GM12878 (cell line): ENCODE measurements at regions not wholly inside any gene's neighbourhood (a gene's known extent, or its start where the extent isn't known, plus 50 kb on each side); places are given as distances from the start of the nearest gene placed in this dataset.

Experiments
- BHLHE40 ChIP-seq, 2 experiments: fragments of 450-650 bp in 1 of 2; IDR thresholded peaks; 2 replicates each; pipeline ENCODE4 v1.6.1; 2011 to 2017; ENCODE audit warnings: low read depth in 2 of 2, borderline replicate concordance in 1 of 2, improper control_type of control experiment in 1 of 2, low read length in 1 of 2, mild to moderate bottlenecking in 1 of 2
- ETV6 ChIP-seq, 2 experiments: fragments of 450-650 bp in 1 of 2; IDR thresholded peaks in 1 of 2; conservative IDR thresholded peaks in 1 of 2; 2 replicates each; pipeline ENCODE4 v1.6.1; 2014; ENCODE audit warnings: antibody characterized with exemption in 1 of 2, borderline replicate concordance in 1 of 2, low read depth in 1 of 2, mild to moderate bottlenecking in 1 of 2, moderate library complexity in 1 of 2
- JUND ChIP-seq: IDR thresholded peaks from 2 replicates; pipeline ENCODE4 v1.6.1; 2012; ENCODE audit warnings: low read depth, mild to moderate bottlenecking, low read length, improper control_type of control experiment, moderate library complexity
- POLR2A ChIP-seq: IDR thresholded peaks from 2 replicates; pipeline ENCODE4 v1.6.1; 2011; ENCODE audit warnings: low read depth, mild to moderate bottlenecking, low read length
- POLR2AphosphoS2 ChIP-seq: IDR thresholded peaks from 2 replicates; pipeline ENCODE4 v1.6.1; 2011; ENCODE audit warnings: low read depth, mild to moderate bottlenecking, low read length, improper control_type of control experiment, moderate library complexity
- POLR2AphosphoS5 ChIP-seq: IDR thresholded peaks from 2 replicates; pipeline ENCODE4 v1.6.1; 2011; ENCODE audit warnings: mild to moderate bottlenecking, low read length, inconsistent platforms
- RFX5 ChIP-seq: IDR thresholded peaks from 2 replicates; pipeline ENCODE4 v1.6.1; 2011; ENCODE audit warnings: low read depth, low read length, improper control_type of control experiment
- YY1 ChIP-seq: IDR thresholded peaks from 2 replicates; pipeline ENCODE4 v1.6.1; 2011; ENCODE audit warnings: low read depth, mild to moderate bottlenecking, low read length
- TF ChIP-seq, protein P1 (sequence below): IDR thresholded peaks from 2 replicates; pipeline ENCODE4 v1.6.1; 2012; ENCODE audit warnings: low read depth, low read length, improper control_type of control experiment
- TF ChIP-seq, protein P2 (sequence below): IDR thresholded peaks from 2 replicates; pipeline ENCODE4 v1.6.1; 2011; ENCODE audit warnings: low read depth, mild to moderate bottlenecking, low read length, moderate library complexity, borderline replicate concordance; ENCODE audit errors: extremely low read depth
- TF ChIP-seq, protein P3 (sequence below), 3 experiments: IDR thresholded peaks in 2 of 3; conservative IDR thresholded peaks in 1 of 3; 2 replicates each; pipeline ENCODE4 v1.5.1; 2011; ENCODE audit warnings: low read depth in 3 of 3, low read length in 3 of 3, mild to moderate bottlenecking in 3 of 3, control low read depth in 2 of 3, moderate library complexity in 2 of 3, inconsistent platforms in 1 of 3, mixed read lengths in 1 of 3; ENCODE audit not compliant: control insufficient read depth in 2 of 3, insufficient read depth in 1 of 3; ENCODE audit errors: extremely low read depth in 1 of 3
- TF ChIP-seq, protein P4 (sequence below): fragments of 450-650 bp; IDR thresholded peaks from 2 replicates; pipeline ENCODE4 v1.6.1; 2014; ENCODE audit warnings: mild to moderate bottlenecking
- TF ChIP-seq, protein P5 (sequence below): IDR thresholded peaks from 2 replicates; pipeline ENCODE4 v1.6.1; 2012; ENCODE audit warnings: low read length, inconsistent platforms

DNA sequence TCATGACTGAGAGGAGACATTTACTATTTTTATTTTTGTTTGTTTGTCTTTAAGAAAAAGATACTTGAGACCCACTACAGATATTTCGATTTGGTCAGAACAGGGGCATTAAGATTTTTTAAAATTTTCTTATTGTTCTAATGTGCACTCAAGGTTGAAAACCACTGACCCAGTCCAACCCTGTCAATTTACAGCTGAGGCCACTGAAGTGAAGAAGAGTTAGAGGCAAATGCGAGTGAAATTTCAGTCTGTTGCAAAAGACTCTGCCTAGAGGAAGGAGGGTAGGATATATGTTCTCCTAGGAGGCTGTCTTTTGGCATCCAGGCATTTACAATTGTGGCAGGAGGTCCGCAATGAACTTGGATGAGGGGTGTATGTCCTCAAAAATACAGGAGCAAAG lies 396.3 kb downstream of the RPS24 start:
- TF ChIP-seq, protein P1, sequence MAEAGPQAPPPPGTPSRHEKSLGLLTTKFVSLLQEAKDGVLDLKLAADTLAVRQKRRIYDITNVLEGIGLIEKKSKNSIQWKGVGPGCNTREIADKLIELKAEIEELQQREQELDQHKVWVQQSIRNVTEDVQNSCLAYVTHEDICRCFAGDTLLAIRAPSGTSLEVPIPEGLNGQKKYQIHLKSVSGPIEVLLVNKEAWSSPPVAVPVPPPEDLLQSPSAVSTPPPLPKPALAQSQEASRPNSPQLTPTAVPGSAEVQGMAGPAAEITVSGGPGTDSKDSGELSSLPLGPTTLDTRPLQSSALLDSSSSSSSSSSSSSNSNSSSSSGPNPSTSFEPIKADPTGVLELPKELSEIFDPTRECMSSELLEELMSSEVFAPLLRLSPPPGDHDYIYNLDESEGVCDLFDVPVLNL: no peak
- TF ChIP-seq, protein P2, sequence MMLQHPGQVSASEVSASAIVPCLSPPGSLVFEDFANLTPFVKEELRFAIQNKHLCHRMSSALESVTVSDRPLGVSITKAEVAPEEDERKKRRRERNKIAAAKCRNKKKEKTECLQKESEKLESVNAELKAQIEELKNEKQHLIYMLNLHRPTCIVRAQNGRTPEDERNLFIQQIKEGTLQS: no peak
- TF ChIP-seq RFX5: no peak
- no peak for TF ChIP-seq YY1
- TF ChIP-seq, protein P3, sequence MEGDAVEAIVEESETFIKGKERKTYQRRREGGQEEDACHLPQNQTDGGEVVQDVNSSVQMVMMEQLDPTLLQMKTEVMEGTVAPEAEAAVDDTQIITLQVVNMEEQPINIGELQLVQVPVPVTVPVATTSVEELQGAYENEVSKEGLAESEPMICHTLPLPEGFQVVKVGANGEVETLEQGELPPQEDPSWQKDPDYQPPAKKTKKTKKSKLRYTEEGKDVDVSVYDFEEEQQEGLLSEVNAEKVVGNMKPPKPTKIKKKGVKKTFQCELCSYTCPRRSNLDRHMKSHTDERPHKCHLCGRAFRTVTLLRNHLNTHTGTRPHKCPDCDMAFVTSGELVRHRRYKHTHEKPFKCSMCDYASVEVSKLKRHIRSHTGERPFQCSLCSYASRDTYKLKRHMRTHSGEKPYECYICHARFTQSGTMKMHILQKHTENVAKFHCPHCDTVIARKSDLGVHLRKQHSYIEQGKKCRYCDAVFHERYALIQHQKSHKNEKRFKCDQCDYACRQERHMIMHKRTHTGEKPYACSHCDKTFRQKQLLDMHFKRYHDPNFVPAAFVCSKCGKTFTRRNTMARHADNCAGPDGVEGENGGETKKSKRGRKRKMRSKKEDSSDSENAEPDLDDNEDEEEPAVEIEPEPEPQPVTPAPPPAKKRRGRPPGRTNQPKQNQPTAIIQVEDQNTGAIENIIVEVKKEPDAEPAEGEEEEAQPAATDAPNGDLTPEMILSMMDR (IDR thresholded peaks at IDR 0.05 in 2 of 3, conservative IDR thresholded peaks at IDR 0.05 in 1 of 3; ENCODE audit: control insufficient read depth in 2 of 3, extremely low read depth in 1 of 3, insufficient read depth in 1 of 3, low read depth in 3 of 3, low read length in 3 of 3): no peak
- TF ChIP-seq, protein P4, sequence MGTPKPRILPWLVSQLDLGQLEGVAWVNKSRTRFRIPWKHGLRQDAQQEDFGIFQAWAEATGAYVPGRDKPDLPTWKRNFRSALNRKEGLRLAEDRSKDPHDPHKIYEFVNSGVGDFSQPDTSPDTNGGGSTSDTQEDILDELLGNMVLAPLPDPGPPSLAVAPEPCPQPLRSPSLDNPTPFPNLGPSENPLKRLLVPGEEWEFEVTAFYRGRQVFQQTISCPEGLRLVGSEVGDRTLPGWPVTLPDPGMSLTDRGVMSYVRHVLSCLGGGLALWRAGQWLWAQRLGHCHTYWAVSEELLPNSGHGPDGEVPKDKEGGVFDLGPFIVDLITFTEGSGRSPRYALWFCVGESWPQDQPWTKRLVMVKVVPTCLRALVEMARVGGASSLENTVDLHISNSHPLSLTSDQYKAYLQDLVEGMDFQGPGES: no peak
- no peak for TF ChIP-seq POLR2AphosphoS2
- TF ChIP-seq ETV6 (conservative IDR thresholded peaks at IDR 0.05 in 1 of 2, IDR thresholded peaks at IDR 0.05 in 1 of 2; ENCODE audit: borderline replicate concordance in 1 of 2, low read depth in 1 of 2): no peak
- TF ChIP-seq BHLHE40 (IDR thresholded peaks at IDR 0.05; ENCODE audit: borderline replicate concordance in 1 of 2, low read depth in 2 of 2, low read length in 1 of 2): no peak
- no peak for TF ChIP-seq JUND
- TF ChIP-seq, protein P5, sequence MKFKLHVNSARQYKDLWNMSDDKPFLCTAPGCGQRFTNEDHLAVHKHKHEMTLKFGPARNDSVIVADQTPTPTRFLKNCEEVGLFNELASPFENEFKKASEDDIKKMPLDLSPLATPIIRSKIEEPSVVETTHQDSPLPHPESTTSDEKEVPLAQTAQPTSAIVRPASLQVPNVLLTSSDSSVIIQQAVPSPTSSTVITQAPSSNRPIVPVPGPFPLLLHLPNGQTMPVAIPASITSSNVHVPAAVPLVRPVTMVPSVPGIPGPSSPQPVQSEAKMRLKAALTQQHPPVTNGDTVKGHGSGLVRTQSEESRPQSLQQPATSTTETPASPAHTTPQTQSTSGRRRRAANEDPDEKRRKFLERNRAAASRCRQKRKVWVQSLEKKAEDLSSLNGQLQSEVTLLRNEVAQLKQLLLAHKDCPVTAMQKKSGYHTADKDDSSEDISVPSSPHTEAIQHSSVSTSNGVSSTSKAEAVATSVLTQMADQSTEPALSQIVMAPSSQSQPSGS: no peak
- TF ChIP-seq POLR2AphosphoS5: no peak
- no peak for TF ChIP-seq POLR2A
